ENCODE measurements at regions not wholly inside any gene's neighbourhood (a gene's known extent, or its start where the extent isn't known, plus 50 kb on each side); places are given as distances from the start of the nearest gene placed in this dataset.

- TF ChIP-seq, protein P1, sequence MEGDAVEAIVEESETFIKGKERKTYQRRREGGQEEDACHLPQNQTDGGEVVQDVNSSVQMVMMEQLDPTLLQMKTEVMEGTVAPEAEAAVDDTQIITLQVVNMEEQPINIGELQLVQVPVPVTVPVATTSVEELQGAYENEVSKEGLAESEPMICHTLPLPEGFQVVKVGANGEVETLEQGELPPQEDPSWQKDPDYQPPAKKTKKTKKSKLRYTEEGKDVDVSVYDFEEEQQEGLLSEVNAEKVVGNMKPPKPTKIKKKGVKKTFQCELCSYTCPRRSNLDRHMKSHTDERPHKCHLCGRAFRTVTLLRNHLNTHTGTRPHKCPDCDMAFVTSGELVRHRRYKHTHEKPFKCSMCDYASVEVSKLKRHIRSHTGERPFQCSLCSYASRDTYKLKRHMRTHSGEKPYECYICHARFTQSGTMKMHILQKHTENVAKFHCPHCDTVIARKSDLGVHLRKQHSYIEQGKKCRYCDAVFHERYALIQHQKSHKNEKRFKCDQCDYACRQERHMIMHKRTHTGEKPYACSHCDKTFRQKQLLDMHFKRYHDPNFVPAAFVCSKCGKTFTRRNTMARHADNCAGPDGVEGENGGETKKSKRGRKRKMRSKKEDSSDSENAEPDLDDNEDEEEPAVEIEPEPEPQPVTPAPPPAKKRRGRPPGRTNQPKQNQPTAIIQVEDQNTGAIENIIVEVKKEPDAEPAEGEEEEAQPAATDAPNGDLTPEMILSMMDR (tag by site-specific recombination; IDR thresholded peaks at IDR 0.05), result no peak
- TF ChIP-seq, protein P2, sequence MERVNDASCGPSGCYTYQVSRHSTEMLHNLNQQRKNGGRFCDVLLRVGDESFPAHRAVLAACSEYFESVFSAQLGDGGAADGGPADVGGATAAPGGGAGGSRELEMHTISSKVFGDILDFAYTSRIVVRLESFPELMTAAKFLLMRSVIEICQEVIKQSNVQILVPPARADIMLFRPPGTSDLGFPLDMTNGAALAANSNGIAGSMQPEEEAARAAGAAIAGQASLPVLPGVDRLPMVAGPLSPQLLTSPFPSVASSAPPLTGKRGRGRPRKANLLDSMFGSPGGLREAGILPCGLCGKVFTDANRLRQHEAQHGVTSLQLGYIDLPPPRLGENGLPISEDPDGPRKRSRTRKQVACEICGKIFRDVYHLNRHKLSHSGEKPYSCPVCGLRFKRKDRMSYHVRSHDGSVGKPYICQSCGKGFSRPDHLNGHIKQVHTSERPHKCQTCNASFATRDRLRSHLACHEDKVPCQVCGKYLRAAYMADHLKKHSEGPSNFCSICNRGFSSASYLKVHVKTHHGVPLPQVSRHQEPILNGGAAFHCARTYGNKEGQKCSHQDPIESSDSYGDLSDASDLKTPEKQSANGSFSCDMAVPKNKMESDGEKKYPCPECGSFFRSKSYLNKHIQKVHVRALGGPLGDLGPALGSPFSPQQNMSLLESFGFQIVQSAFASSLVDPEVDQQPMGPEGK (tag by site-specific recombination; IDR thresholded peaks at IDR 0.05), result no peak
- TF ChIP-seq IKZF3 (tag by site-specific recombination; IDR thresholded peaks at IDR 0.05) (no peak), ZNF660 (tag by site-specific recombination; IDR thresholded peaks at IDR 0.05) (no peak), ZNF423 (tag by site-specific recombination; IDR thresholded peaks at IDR 0.05) (no peak), ZBTB8A (tag by site-specific recombination; IDR thresholded peaks at IDR 0.05) (no peak), ZNF112 (tag by site-specific recombination; IDR thresholded peaks at IDR 0.05) (no peak), ZSCAN4 (tag by site-specific recombination; IDR thresholded peaks at IDR 0.05) (no peak), INSM2 (tag by site-specific recombination; IDR thresholded peaks at IDR 0.05) (no peak)
- TF ChIP-seq, protein P3, sequence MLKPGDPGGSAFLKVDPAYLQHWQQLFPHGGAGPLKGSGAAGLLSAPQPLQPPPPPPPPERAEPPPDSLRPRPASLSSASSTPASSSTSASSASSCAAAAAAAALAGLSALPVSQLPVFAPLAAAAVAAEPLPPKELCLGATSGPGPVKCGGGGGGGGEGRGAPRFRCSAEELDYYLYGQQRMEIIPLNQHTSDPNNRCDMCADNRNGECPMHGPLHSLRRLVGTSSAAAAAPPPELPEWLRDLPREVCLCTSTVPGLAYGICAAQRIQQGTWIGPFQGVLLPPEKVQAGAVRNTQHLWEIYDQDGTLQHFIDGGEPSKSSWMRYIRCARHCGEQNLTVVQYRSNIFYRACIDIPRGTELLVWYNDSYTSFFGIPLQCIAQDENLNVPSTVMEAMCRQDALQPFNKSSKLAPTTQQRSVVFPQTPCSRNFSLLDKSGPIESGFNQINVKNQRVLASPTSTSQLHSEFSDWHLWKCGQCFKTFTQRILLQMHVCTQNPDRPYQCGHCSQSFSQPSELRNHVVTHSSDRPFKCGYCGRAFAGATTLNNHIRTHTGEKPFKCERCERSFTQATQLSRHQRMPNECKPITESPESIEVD (tag by site-specific recombination; IDR thresholded peaks at IDR 0.05), result no peak
- TF ChIP-seq, protein P4, sequence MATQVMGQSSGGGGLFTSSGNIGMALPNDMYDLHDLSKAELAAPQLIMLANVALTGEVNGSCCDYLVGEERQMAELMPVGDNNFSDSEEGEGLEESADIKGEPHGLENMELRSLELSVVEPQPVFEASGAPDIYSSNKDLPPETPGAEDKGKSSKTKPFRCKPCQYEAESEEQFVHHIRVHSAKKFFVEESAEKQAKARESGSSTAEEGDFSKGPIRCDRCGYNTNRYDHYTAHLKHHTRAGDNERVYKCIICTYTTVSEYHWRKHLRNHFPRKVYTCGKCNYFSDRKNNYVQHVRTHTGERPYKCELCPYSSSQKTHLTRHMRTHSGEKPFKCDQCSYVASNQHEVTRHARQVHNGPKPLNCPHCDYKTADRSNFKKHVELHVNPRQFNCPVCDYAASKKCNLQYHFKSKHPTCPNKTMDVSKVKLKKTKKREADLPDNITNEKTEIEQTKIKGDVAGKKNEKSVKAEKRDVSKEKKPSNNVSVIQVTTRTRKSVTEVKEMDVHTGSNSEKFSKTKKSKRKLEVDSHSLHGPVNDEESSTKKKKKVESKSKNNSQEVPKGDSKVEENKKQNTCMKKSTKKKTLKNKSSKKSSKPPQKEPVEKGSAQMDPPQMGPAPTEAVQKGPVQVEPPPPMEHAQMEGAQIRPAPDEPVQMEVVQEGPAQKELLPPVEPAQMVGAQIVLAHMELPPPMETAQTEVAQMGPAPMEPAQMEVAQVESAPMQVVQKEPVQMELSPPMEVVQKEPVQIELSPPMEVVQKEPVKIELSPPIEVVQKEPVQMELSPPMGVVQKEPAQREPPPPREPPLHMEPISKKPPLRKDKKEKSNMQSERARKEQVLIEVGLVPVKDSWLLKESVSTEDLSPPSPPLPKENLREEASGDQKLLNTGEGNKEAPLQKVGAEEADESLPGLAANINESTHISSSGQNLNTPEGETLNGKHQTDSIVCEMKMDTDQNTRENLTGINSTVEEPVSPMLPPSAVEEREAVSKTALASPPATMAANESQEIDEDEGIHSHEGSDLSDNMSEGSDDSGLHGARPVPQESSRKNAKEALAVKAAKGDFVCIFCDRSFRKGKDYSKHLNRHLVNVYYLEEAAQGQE (tag by site-specific recombination; IDR thresholded peaks at IDR 0.05), result no peak
These were observed 58.9 kb upstream of the ZNF618 start for GRCh38 chr9:113817171-113817570.
